DOHH2 (cell line): ENCODE measurements at regions not wholly inside any gene's neighbourhood (a gene's known extent, or its start where the extent isn't known, plus 50 kb on each side); places are given as distances from the start of the nearest gene placed in this dataset.

Experiments used
- H3F3A ChIP-seq: fragments of 200-600 bp; sonication (generic), shearing (Covaris generic); 2 replicates; pipeline ENCODE4 v1.6.0; 2016; ENCODE audit warnings: antibody characterized with exemption, mild to moderate bottlenecking; ENCODE audit not compliant: control insufficient read depth, insufficient read depth
- H3K27ac ChIP-seq: fragments of 200-600 bp; sonication (generic); 2 replicates; pipeline ENCODE4 v1.5.1; 2014; ENCODE audit warnings: low read depth, mild to moderate bottlenecking, low read length, moderate library complexity
- H3K27me3 ChIP-seq: fragments of 200-600 bp; sonication (generic); 2 replicates; pipeline ENCODE4 v1.6.1; 2014; ENCODE audit warnings: mild to moderate bottlenecking, low read length, mixed read lengths; ENCODE audit not compliant: control insufficient read depth
- H3K36me3 ChIP-seq: fragments of 200-600 bp; sonication (generic); 2 replicates; pipeline ENCODE4 v1.6.1; 2014; ENCODE audit warnings: mild to moderate bottlenecking, low read length, moderate library complexity, mixed read lengths; ENCODE audit not compliant: control insufficient read depth
- H3K4me1 ChIP-seq: fragments of 200-600 bp; sonication (generic); 2 replicates; pipeline ENCODE4 v1.6.1; 2014; ENCODE audit warnings: mild to moderate bottlenecking, low read length, mixed read lengths; ENCODE audit not compliant: control insufficient read depth
- H3K4me2 ChIP-seq: fragments of 200-600 bp; sonication (generic); 2 replicates; pipeline ENCODE4 v1.6.0; 2014; ENCODE audit warnings: mild to moderate bottlenecking, low read length, moderate library complexity
- H3K4me3 ChIP-seq: fragments of 200-600 bp; sonication (generic); 2 replicates; pipeline ENCODE4 v1.5.1; 2014; ENCODE audit warnings: mild to moderate bottlenecking, low read length, mixed read lengths
- H3K79me2 ChIP-seq: fragments of 200-600 bp; sonication (generic); 2 replicates; pipeline ENCODE4 v1.6.1; 2014; ENCODE audit warnings: mild to moderate bottlenecking, low read length, mixed read lengths; ENCODE audit not compliant: control insufficient read depth
- H3K9me2 ChIP-seq: fragments of 200-600 bp; sonication (generic); replicated peaks from 2 replicates; pipeline ENCODE4 v1.6.1; 2014; ENCODE audit warnings: mild to moderate bottlenecking, low read length, mixed read lengths; ENCODE audit not compliant: control insufficient read depth
- H3K9me3 ChIP-seq: fragments of 200-600 bp; sonication (generic); 2 replicates; pipeline ENCODE4 v1.6.1; 2014; ENCODE audit warnings: antibody characterized with exemption, low read length, mixed read lengths; ENCODE audit not compliant: control insufficient read depth, insufficient read depth
- H4K20me1 ChIP-seq: fragments of 200-600 bp; sonication (generic); 2 replicates; pipeline ENCODE4 v1.6.0; 2014; ENCODE audit warnings: low read depth, mild to moderate bottlenecking, antibody characterized with exemption, low read length, moderate library complexity; ENCODE audit not compliant: control insufficient read depth, insufficient read depth
- CTCF ChIP-seq: fragments of 200-600 bp; sonication (generic); IDR thresholded peaks from one replicate; pipeline ENCODE4 v1.5.1; 2014; ENCODE audit warnings: antibody characterized with exemption, mild to moderate bottlenecking, low read depth, low read length; ENCODE audit not compliant: poor library complexity, severe bottlenecking
- EZH2phosphoT487 ChIP-seq: fragments of 200-600 bp; sonication (generic); IDR thresholded peaks from 2 replicates; pipeline ENCODE4 v1.6.1; 2017; ENCODE audit warnings: borderline replicate concordance, mild to moderate bottlenecking, antibody characterized with exemption, low read length, moderate library complexity, mixed read lengths

GRCh38 chr6:142676027-142676443, 268.9 kb downstream of the HIVEP2 start:
- Histone ChIP-seq H4K20me1 (no peaks in the 10 kb centered on the region), H3K27me3 (peaks cover 5% of the 10 kb centered on the region; the same call in 1 of the 2 replicates), H3K4me2 (no peak overlapping the region), H3K9me2 (no peaks in the 10 kb centered on the region), H3K27ac (no peak overlapping the region), H3K4me1 (peaks cover 8% of the 10 kb centered on the region), H3F3A (no peaks in the 10 kb centered on the region), H3K4me3 (no peak overlapping the region), H3K9me3 (no peaks in the 10 kb centered on the region), H3K79me2 (no peaks in the 10 kb centered on the region), H3K36me3 (no peaks in the 10 kb centered on the region)
- TF ChIP-seq EZH2phosphoT487 (no peak), CTCF (no peak)

- TF ChIP-seq EZH2phosphoT487 (no peak), CTCF (no peak)
- Histone ChIP-seq H3K4me1 (peaks cover 4% of the 10 kb centered on the region), H3K27me3 (peaks cover 5% of the 10 kb centered on the region; the same call in 1 of the 2 replicates), H3K36me3 (no peaks in the 10 kb centered on the region), H3K9me3 (no peaks in the 10 kb centered on the region), H3F3A (no peaks in the 10 kb centered on the region), H3K4me2 (no peak overlapping the region), H3K27ac (no peak overlapping the region), H3K9me2 (no peaks in the 10 kb centered on the region), H3K79me2 (no peaks in the 10 kb centered on the region), H3K4me3 (no peak overlapping the region), H4K20me1 (no peaks in the 10 kb centered on the region)
Measured at GRCh38 chr6:142676647-142677192, 268.3 kb downstream of the HIVEP2 start.

GRCh38 chr6:142679907-142680700, 264.9 kb downstream of the HIVEP2 start:
- H3K4me1 ChIP-seq = no peaks in the 10 kb centered on the region
- H3K27me3 ChIP-seq = peaks cover 5% of the 10 kb centered on the region; the same call in 1 of the 2 replicates
- H3K4me2 ChIP-seq = no peak overlapping the region
- no peaks in the 10 kb centered on the region for H3F3A ChIP-seq
- no peaks in the 10 kb centered on the region for H3K9me2 ChIP-seq
- H4K20me1 ChIP-seq = no peaks in the 10 kb centered on the region
- H3K36me3 ChIP-seq = no peaks in the 10 kb centered on the region
- H3K9me3 ChIP-seq = no peaks in the 10 kb centered on the region
- no peaks in the 10 kb centered on the region for H3K79me2 ChIP-seq
- TF ChIP-seq EZH2phosphoT487 = no peak
- TF ChIP-seq CTCF = no peak
- no peak overlapping the region for H3K4me3 ChIP-seq
- H3K27ac ChIP-seq = no peak overlapping the region
